ENCODE measurements at regions not wholly inside any gene's neighbourhood (a gene's known extent, or its start where the extent isn't known, plus 50 kb on each side); places are given as distances from the start of the nearest gene placed in this dataset.

- TF ChIP-seq CTCF (IDR thresholded peaks at IDR 0.05) = no peak
- no peak for TF ChIP-seq POLR2A (IDR thresholded peaks at IDR 0.05)
- Histone ChIP-seq H3K4me3 (no peak overlapping the region), H3K4me1 (replicated peaks in 1 of 2) (no peaks in the 10 kb centered on the region), H3K9me3 (replicated peaks in 1 of 3) (no peaks in the 10 kb centered on the region), H3K27me3 (no peaks in the 10 kb centered on the region), H3K27ac (no peak overlapping the region), H3K36me3 (replicated peaks in 1 of 2) (no peaks in the 10 kb centered on the region)
- intact Hi-C loops (cut with DNase I) = no loop called here
- WGBS, 4 donors = 72 to 79% (median 74%) methylated on average over 3 of the region's 3 CpGs
- no peak for DNase-seq
Observed at GRCh38 chr5:167678481-167678880, 613.0 kb upstream of the WWC1 start.

GRCh38 chr5:167684251-167684650 is 607.2 kb upstream of the WWC1 start:
- Histone ChIP-seq H3K4me1 (replicated peaks in 1 of 2) (no peaks in the 10 kb centered on the region), H3K36me3 (replicated peaks in 1 of 2) (no peaks in the 10 kb centered on the region), H3K9me3 (replicated peaks in 1 of 3) (no peaks in the 10 kb centered on the region), H3K4me3 (no peak overlapping the region), H3K27ac (no peak overlapping the region), H3K27me3 (no peaks in the 10 kb centered on the region)
- TF ChIP-seq POLR2A (IDR thresholded peaks at IDR 0.05) (no peak), CTCF (IDR thresholded peaks at IDR 0.05) (no peak)
- WGBS, 4 donors = 69 to 82% (median 77%) methylated on average over 3 of the region's 3 CpGs
- intact Hi-C loops (cut with DNase I) = no loop called here
- DNase-seq = no peak

- intact Hi-C loops (cut with DNase I) = no loop called here
- TF ChIP-seq POLR2A (IDR thresholded peaks at IDR 0.05) = no peak
- no peak for TF ChIP-seq CTCF (IDR thresholded peaks at IDR 0.05)
- DNase-seq = no peak
- H3K27ac ChIP-seq = no peak overlapping the region
- H3K4me3 ChIP-seq = no peak overlapping the region
- H3K36me3 ChIP-seq (replicated peaks in 1 of 2) = no peaks in the 10 kb centered on the region
- no peaks in the 10 kb centered on the region for H3K4me1 ChIP-seq (replicated peaks in 1 of 2)
- no peaks in the 10 kb centered on the region for H3K27me3 ChIP-seq
- no peaks in the 10 kb centered on the region for H3K9me3 ChIP-seq (replicated peaks in 1 of 3)
- WGBS, 4 donors = 70 to 77% (median 74%) methylated on average over 8 of the region's 8 CpGs
Observed at GRCh38 chr5:167688341-167689130, 602.9 kb upstream of the WWC1 start.

GRCh38 chr5:167694325-167695147 is 596.9 kb upstream of the WWC1 start:
- WGBS, 4 donors = 67 to 72% (median 71%) methylated on average over 5 of the region's 5 CpGs
- no peak for TF ChIP-seq CTCF (IDR thresholded peaks at IDR 0.05)
- no peak for TF ChIP-seq POLR2A (IDR thresholded peaks at IDR 0.05)

More at GRCh38 chr5:167694325-167695147, 596.9 kb upstream of the WWC1 start:
- H3K4me3 ChIP-seq = no peak overlapping the region
- intact Hi-C loops (cut with DNase I) = no loop called here
- no peaks in the 10 kb centered on the region for H3K9me3 ChIP-seq (replicated peaks in 1 of 3)
- H3K4me1 ChIP-seq (replicated peaks in 1 of 2) = no peaks in the 10 kb centered on the region
- DNase-seq = no peak
- no peak overlapping the region for H3K27ac ChIP-seq
- no peaks in the 10 kb centered on the region for H3K36me3 ChIP-seq (replicated peaks in 1 of 2)
- no peaks in the 10 kb centered on the region for H3K27me3 ChIP-seq
